Right atrium auricular region (tissue), 2 donors: ENCODE measurements at regions not wholly inside any gene's neighbourhood (a gene's known extent, or its start where the extent isn't known, plus 50 kb on each side); places are given as distances from the start of the nearest gene placed in this dataset.

Experiments
- DNase-seq: peaks from one replicate; pipeline ENCODE4 v3.0.0-alpha.2; 2019; ENCODE audit warnings: low spot score
- H3K27ac ChIP-seq, 2 donors: fragments of 200-600 bp; sonication (generic); 1 replicate in 1 of 2; 2 replicates in 1 of 2; pipeline ENCODE4 v1.5.1; 2016 to 2019
- H3K27me3 ChIP-seq, 2 donors: fragments of 200-600 bp; sonication (generic); one replicate each; pipeline versions ENCODE4 v1.5.1 to v1.6.0; 2017 to 2019
- H3K36me3 ChIP-seq: fragments of 200-600 bp; sonication (generic); one replicate; pipeline ENCODE4 v1.5.1; 2016
- H3K4me1 ChIP-seq, 2 donors: fragments of 200-600 bp; sonication (generic); one replicate each; pipeline versions ENCODE4 v1.5.1 to v1.6.0; 2017 to 2019
- H3K4me3 ChIP-seq, 2 donors: fragments of 200-600 bp; sonication (generic); 1 replicate in 1 of 2; 2 replicates in 1 of 2; pipeline ENCODE4 v1.5.1; 2017 to 2019; ENCODE audit warnings: mild to moderate bottlenecking in 1 of 2, moderate library complexity in 1 of 2
- H3K9me3 ChIP-seq, 2 donors: fragments of 200-600 bp; sonication (generic); one replicate each; pipeline ENCODE4 v1.5.1; 2019
- CTCF ChIP-seq, 2 donors: fragments of 200-600 bp; sonication (generic); IDR thresholded peaks; one replicate each; pipeline ENCODE4 v1.5.1; 2019; ENCODE audit warnings: antibody characterized with exemption in 2 of 2

DNA sequence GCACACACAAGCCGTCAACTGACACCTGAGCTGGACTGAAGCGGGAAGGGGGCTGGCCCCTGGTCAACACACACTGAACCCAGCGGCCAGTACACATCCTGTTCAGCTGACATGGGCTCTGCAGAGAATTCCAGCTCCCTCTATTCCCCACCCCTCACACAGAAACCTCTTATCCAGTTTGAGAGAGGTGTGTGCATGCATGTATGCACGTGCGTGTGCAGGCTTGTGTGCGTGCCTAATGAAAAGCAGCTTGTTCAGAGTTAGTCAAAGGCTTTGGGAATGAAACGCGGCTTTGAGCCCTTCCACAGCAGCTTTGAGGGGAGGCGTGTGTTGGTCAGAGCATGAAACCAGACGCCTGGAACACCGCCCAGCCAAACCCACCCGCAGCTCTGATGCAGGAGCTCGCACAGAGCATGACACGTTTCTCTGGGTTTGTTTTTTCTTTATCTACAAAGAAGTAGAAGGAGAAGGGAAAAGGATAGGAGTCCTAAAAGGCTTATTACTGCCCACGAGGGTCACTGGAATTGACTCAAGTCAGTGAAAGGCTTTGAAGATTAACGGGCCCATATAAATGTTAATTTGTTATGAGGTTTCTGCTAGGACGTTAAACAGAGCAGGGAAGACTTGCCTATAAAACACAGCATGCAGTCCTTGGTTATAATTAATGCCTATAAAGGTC, 184.2 kb downstream of the ETS2 start:
- Histone ChIP-seq H3K4me3 (no peak overlapping the region), H3K36me3 (no peaks in the 10 kb centered on the region), H3K4me1 (peaks cover 0 to 95% of the 10 kb centered on the region in 2 donors), H3K27ac (peak overlapping the region in 1 of 2 donors; percentile 23), H3K9me3 (no peaks in the 10 kb centered on the region), H3K27me3 (no peaks in the 10 kb centered on the region)
- TF ChIP-seq CTCF (IDR thresholded peaks at IDR 0.05): no peak
- DNase-seq: no peak

DNA sequence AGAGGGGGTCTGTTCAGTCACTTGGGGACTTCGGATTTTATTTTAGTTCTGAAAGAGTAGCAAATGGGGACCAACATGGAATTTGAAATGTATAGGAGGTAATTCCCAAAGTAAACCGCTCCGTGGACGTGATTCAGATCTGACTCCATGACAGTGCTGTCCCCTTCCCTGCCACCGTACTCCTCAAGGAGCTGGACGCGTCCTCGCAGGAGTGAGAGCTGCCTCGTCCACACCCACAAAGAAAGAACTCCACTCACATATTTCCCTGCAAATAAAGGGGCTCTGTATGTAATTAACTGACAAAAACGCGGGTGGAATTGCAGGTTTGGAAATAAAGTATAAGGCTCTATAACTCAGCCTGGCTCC, 183.6 kb downstream of the ETS2 start:
- no peaks in the 10 kb centered on the region for H3K9me3 ChIP-seq
- TF ChIP-seq CTCF (IDR thresholded peaks at IDR 0.05): no peak
- no peak for DNase-seq
- H3K4me3 ChIP-seq: no peak overlapping the region
- peaks cover 0 to 96% of the 10 kb centered on the region in 2 donors for H3K4me1 ChIP-seq
- peak overlapping the region in 1 of 2 donors; percentile 29 for H3K27ac ChIP-seq
- no peaks in the 10 kb centered on the region for H3K36me3 ChIP-seq
- no peaks in the 10 kb centered on the region for H3K27me3 ChIP-seq

DNA sequence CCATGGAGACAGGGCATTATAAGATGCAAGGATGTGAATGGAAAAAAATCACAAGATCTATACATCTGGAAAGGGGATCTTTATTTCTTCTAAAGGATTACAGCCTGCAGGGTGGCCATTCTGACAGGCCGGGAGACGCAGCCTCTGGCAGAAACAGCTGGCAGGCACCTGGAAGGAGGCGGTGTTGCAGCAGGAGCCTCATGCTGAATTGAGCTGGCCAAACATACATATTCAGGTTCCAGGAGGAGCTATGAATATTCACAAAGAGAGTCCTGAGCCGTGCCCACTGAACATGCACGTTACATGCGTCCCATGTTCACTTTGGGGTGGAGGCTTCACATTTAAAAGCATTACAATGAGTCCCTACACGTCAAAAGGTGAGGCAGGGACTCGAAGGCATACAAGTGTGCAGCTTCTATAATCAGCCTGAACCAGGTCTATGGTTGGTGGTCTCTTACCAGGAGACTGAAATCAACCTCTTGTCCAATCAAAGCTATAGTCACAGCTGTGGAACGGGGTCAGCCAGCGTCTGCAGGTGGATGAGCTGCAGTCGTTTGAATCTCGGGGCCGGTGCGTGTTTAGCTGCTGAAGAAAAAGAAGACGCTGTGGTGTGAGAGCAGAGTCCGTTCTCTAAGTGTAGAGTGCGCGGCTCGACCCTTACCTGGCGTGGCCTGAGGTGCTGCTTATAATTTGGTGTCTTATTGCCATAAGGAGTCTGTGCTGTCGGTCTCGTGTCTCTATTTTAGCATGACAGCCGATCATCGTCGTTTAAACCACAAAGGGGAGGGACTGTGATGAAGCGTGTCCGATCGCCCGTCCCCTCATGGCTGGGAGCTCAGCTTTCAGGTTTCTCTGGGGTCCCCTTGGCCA, 183.0 kb downstream of the ETS2 start:
- H3K27me3 ChIP-seq: no peaks in the 10 kb centered on the region
- no peaks in the 10 kb centered on the region for H3K36me3 ChIP-seq
- no peak for DNase-seq
- no peak for TF ChIP-seq CTCF (IDR thresholded peaks at IDR 0.05)
- H3K4me3 ChIP-seq: no peak overlapping the region
- H3K9me3 ChIP-seq: no peaks in the 10 kb centered on the region
- H3K27ac ChIP-seq: peak overlapping the region in 1 of 2 donors; percentile 29
- H3K4me1 ChIP-seq: peaks cover 0 to 90% of the 10 kb centered on the region in 2 donors

GRCh38 chr21:38987633-38988508, 182.1 kb downstream of the ETS2 start:
- TF ChIP-seq CTCF (IDR thresholded peaks at IDR 0.05): no peak
- H3K9me3 ChIP-seq: no peaks in the 10 kb centered on the region
- no peak for DNase-seq
- H3K4me1 ChIP-seq: peaks cover 0 to 81% of the 10 kb centered on the region in 2 donors
- H3K36me3 ChIP-seq: no peaks in the 10 kb centered on the region
- peak overlapping the region in 1 of 2 donors; percentile 8 for H3K27ac ChIP-seq
- H3K27me3 ChIP-seq: no peaks in the 10 kb centered on the region
- no peak overlapping the region for H3K4me3 ChIP-seq

- Histone ChIP-seq H3K27me3 (no peaks in the 10 kb centered on the region), H3K4me3 (no peak overlapping the region), H3K9me3 (no peaks in the 10 kb centered on the region), H3K27ac (peak overlapping the region in 1 of 2 donors; percentile 32), H3K36me3 (no peaks in the 10 kb centered on the region), H3K4me1 (peaks cover 0 to 72% of the 10 kb centered on the region in 2 donors)
- no peak for TF ChIP-seq CTCF (IDR thresholded peaks at IDR 0.05)
- DNase-seq: no peak
These were observed 181.3 kb downstream of the ETS2 start for GRCh38 chr21:38986806-38987632.
